B cell (primary cell): ENCODE measurements at regions not wholly inside any gene's neighbourhood (a gene's known extent, or its start where the extent isn't known, plus 50 kb on each side); places are given as distances from the start of the nearest gene placed in this dataset.

Experiments used
- ATAC-seq: fragments of 200-7000 bp; cut with Tn5 transposase; one replicate; pipeline ENCODE4 v1.10.0; 2021; ENCODE audit warnings: low read depth, mild to moderate bottlenecking, moderate number of reproducible peaks, moderate library complexity
- CTCF ChIA-PET: fragments of 350-600 bp; sonication (Branson Sonifier 250); formaldehyde crosslinking; loops from one replicate; lab custom pipeline; 2021; ENCODE audit warnings: antibody characterized with exemption, inconsistent platforms; lab: Charles Lee
- POLR2A ChIA-PET: fragments of 350-600 bp; sonication (Branson Sonifier 250); formaldehyde crosslinking; loops from one replicate; lab custom pipeline; 2021; ENCODE audit warnings: antibody characterized with exemption; lab: Charles Lee
- DNase-seq: peaks from one replicate; pipeline ENCODE4 v3.0.0; 2013
- H2AFZ ChIP-seq: 2 replicates; pipeline ENCODE4 v1.6.1; 2012; ENCODE audit warnings: mild to moderate bottlenecking, low read depth, low read length; ENCODE audit not compliant: insufficient read depth, poor library complexity, severe bottlenecking
- H3K27ac ChIP-seq, 2 donors: 1 replicate in 1 of 2; 2 replicates in 1 of 2; pipeline ENCODE4 v1.5.1; 2012 to 2013; ENCODE audit warnings: low read length in 2 of 2, mild to moderate bottlenecking in 2 of 2, moderate library complexity in 1 of 2
- H3K27me3 ChIP-seq, 4 experiments: fragments of 200-600 bp in 1 of 4; sonication (generic) in 1 of 4; replicated peaks in 1 of 4; 1 replicate in 2 of 4; 2 replicates in 2 of 4; pipeline versions ENCODE4 v1.6.1 to v1.7.0; 2013 to 2016; ENCODE audit warnings: low read length in 3 of 4, mild to moderate bottlenecking in 2 of 4, mixed read lengths in 1 of 4, moderate library complexity in 1 of 4; ENCODE audit not compliant: insufficient read depth in 4 of 4, control insufficient read depth in 3 of 4; ENCODE audit errors: control extremely low read depth in 1 of 4
- H3K36me3 ChIP-seq, 2 experiments: replicated peaks in 1 of 2; 1 replicate in 1 of 2; 2 replicates in 1 of 2; pipeline versions ENCODE4 v1.6.1 to v1.7.1; 2013; ENCODE audit warnings: low read length in 1 of 2; ENCODE audit not compliant: insufficient read depth in 2 of 2, control insufficient read depth in 1 of 2; ENCODE audit errors: control extremely low read depth in 1 of 2, extremely low read depth in 1 of 2
- H3K4me1 ChIP-seq, 2 donors: fragments of 200-600 bp in 1 of 2; sonication (generic) in 1 of 2; 1 replicate in 1 of 2; 2 replicates in 1 of 2; pipeline versions ENCODE4 v1.5.1 to v1.6.1; 2013 to 2017; ENCODE audit warnings: low read length in 2 of 2; ENCODE audit not compliant: control insufficient read depth in 2 of 2, insufficient read depth in 2 of 2
- H3K4me2 ChIP-seq: replicated peaks from 2 replicates; pipeline ENCODE3; 2012; ENCODE audit warnings: mild to moderate bottlenecking, low read depth, low read length; ENCODE audit not compliant: poor library complexity, severe bottlenecking
- H3K4me3 ChIP-seq, 5 experiments: fragments of 200-600 bp in 1 of 5; sonication (generic) in 1 of 5; 1 replicate in 3 of 5; 2 replicates in 2 of 5; pipeline versions ENCODE4 v1.5.1 to v1.7.0; 2011 to 2016; ENCODE audit warnings: low read length in 4 of 5, mild to moderate bottlenecking in 4 of 5, low read depth in 2 of 5, control low read depth in 1 of 5, moderate library complexity in 1 of 5; ENCODE audit not compliant: insufficient read depth in 1 of 5; ENCODE audit errors: control extremely low read depth in 1 of 5, extremely low read depth in 1 of 5
- H3K79me2 ChIP-seq: fragments of 200-600 bp; sonication (generic); one replicate; pipeline ENCODE4 v1.6.0; 2016; ENCODE audit warnings: low read length; ENCODE audit not compliant: control insufficient read depth, insufficient read depth
- H3K9ac ChIP-seq: fragments of 200-600 bp; sonication (generic); 2 replicates; pipeline ENCODE4 v1.6.1; 2017; ENCODE audit warnings: mild to moderate bottlenecking, low read length, moderate library complexity
- H3K9me3 ChIP-seq, 3 donors: one replicate each; pipeline versions ENCODE4 v1.6.1 to v1.7.1; 2013; ENCODE audit warnings: low read length in 2 of 3; ENCODE audit not compliant: control insufficient read depth in 2 of 3, insufficient read depth in 1 of 3; ENCODE audit errors: control extremely low read depth in 1 of 3
- H4K20me1 ChIP-seq: 2 replicates; pipeline ENCODE4 v1.6.0; 2012; ENCODE audit warnings: mild to moderate bottlenecking, low read length; ENCODE audit not compliant: insufficient read depth, control insufficient read depth, poor library complexity, severe bottlenecking
- H3K27ac Mint-ChIP-seq: one replicate; pipeline ENCODE4 v1.8.0; 2021; ENCODE audit warnings: mixed read lengths
- H3K27me3 Mint-ChIP-seq: one replicate; pipeline ENCODE4 v1.8.0; 2021; ENCODE audit warnings: mixed read lengths
- H3K4me1 Mint-ChIP-seq: one replicate; pipeline ENCODE4 v1.8.0; 2021; ENCODE audit warnings: mixed read lengths
- H3K4me3 Mint-ChIP-seq: one replicate; pipeline ENCODE4 v1.8.0; 2021; ENCODE audit warnings: mixed read lengths
- H3K9me3 Mint-ChIP-seq: one replicate; pipeline ENCODE4 v1.8.0; 2022; ENCODE audit warnings: mixed read lengths; ENCODE audit not compliant: insufficient read depth
- CTCF ChIP-seq: fragments of 200-600 bp; IDR thresholded peaks from one replicate; pipeline ENCODE4 v1.8.0; 2022; ENCODE audit warnings: antibody characterized with exemption, mild to moderate bottlenecking
- EZH2 ChIP-seq: IDR thresholded peaks from 2 replicates; pipeline ENCODE4 v1.6.1; 2012; ENCODE audit warnings: borderline replicate concordance, low read depth, mild to moderate bottlenecking, moderate library complexity, low read length; ENCODE audit not compliant: insufficient read depth, poor library complexity, severe bottlenecking
- WGBS: methylation state at CpG from one replicate; pipeline ENCODE4 v1.1.5; 2013; ENCODE audit warnings: missing lambda C conversion rate; ENCODE audit not compliant: insufficient coverage; 5-methylcytosine and 5-hydroxymethylcytosine counted together
- intact Hi-C: fragments of 100-400 bp; cut with micrococcal nuclease; formaldehyde crosslinking; loops from one replicate; pipeline ENCODE4 v1.10.0; 2022

DNA sequence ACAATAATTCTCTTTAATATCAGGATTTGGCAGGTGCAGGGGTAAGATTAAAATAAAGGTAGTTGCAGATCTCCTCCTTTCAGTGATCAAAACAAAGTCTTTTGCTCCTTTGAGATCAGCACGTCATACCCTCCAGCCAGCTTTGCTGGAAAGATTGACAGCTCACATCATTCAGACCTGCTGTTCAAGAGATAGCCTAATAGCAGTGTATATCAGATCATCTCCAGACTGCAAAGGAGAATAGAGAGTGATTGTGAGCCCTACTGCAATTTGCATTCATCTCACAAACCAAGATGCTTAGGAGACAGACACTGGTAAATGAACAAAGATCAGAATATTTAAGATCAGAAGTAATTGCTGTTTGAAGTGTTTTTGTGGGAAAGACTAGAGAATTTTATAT, 135.8 kb upstream of the DSEL start:
- ChIA-PET POLR2A (no interaction called here), CTCF (no interaction called here)
- WGBS = no CpG with 5 or more reads among the region's 1 CpG
- H3K79me2 ChIP-seq = no peaks in the 10 kb centered on the region
- TF ChIP-seq EZH2 (no peak), CTCF (no peak)
- H3K4me3 Mint-ChIP-seq = no peak overlapping the region
- H2AFZ ChIP-seq = no peak overlapping the region
- no peak overlapping the region for H3K27ac ChIP-seq
- DNase-seq (no peak), ATAC-seq (no peak)
- no peaks in the 10 kb centered on the region for H3K27me3 ChIP-seq
- no peaks in the 10 kb centered on the region for H4K20me1 ChIP-seq
- H3K4me2 ChIP-seq = no peak overlapping the region
- no peak overlapping the region for H3K9ac ChIP-seq
- no peaks in the 10 kb centered on the region for H3K4me1 ChIP-seq
- H3K27ac Mint-ChIP-seq = no peak overlapping the region
- intact Hi-C loops = no loop called here
- H3K4me3 ChIP-seq = no peak overlapping the region
- H3K4me1 Mint-ChIP-seq = no peaks in the 10 kb centered on the region
- H3K9me3 ChIP-seq = no peaks in the 10 kb centered on the region
- H3K36me3 ChIP-seq = no peaks in the 10 kb centered on the region
- H3K9me3 Mint-ChIP-seq = no peaks in the 10 kb centered on the region
- H3K27me3 Mint-ChIP-seq = no peaks in the 10 kb centered on the region

DNA sequence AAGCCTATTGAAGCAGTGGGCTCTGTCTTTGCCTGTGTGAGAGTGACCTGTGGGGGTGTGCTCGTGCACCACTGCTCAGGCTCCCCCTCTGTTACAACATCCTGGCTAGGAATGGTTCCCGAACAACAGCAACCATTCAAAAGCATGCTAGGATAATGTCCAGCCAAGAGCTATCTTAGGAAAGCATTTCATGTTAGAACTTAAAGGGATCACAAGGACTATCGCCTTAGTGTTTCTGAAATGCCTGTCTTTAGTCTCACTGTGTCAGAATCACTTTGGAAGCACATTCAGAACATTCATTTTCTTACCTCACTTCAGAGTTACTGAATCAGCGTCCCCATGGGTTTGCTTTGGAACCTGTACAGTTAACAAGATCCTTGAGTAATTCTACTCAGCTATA, 134.9 kb upstream of the DSEL start:
- intact Hi-C loops = no loop called here
- no peak overlapping the region for H3K27ac ChIP-seq
- TF ChIP-seq EZH2 = no peak
- no peak for TF ChIP-seq CTCF
- H3K9me3 ChIP-seq = no peaks in the 10 kb centered on the region
- no peaks in the 10 kb centered on the region for H4K20me1 ChIP-seq
- CTCF ChIA-PET = no interaction called here
- WGBS = no CpG with 5 or more reads among the region's 4 CpGs
- no peak overlapping the region for H3K4me2 ChIP-seq
- H3K36me3 ChIP-seq = no peaks in the 10 kb centered on the region
- no peaks in the 10 kb centered on the region for H3K79me2 ChIP-seq
- Mint-ChIP-seq H3K27ac (no peak overlapping the region), H3K27me3 (no peaks in the 10 kb centered on the region), H3K4me3 (no peak overlapping the region), H3K4me1 (no peaks in the 10 kb centered on the region), H3K9me3 (no peaks in the 10 kb centered on the region)
- DNase-seq (no peak), ATAC-seq (no peak)
- H3K27me3 ChIP-seq = no peaks in the 10 kb centered on the region
- no peaks in the 10 kb centered on the region for H3K4me1 ChIP-seq
- POLR2A ChIA-PET = no interaction called here
- no peak overlapping the region for H2AFZ ChIP-seq
- H3K4me3 ChIP-seq = no peak overlapping the region
- H3K9ac ChIP-seq = no peak overlapping the region
